ENCODE measurements at regions not wholly inside any gene's neighbourhood (a gene's known extent, or its start where the extent isn't known, plus 50 kb on each side); places are given as distances from the start of the nearest gene placed in this dataset.

- TF ChIP-seq CTCF (IDR thresholded peaks at IDR 0.05; ENCODE audit: insufficient read depth, low read depth, low read length, missing control alignments), result no peak
- no peak overlapping the region for H3K4me3 ChIP-seq (ENCODE audit: low read depth, low read length)
- no peak for DNase-seq (ENCODE audit: low read depth)
Observed at GRCh38 chr11:88420165-88420791, 82.7 kb upstream of the CTSC start.

- no peak for TF ChIP-seq CTCF (IDR thresholded peaks at IDR 0.05; ENCODE audit: insufficient read depth, low read depth, low read length, missing control alignments)
- no peak overlapping the region for H3K4me3 ChIP-seq (ENCODE audit: low read depth, low read length)
- no peak for DNase-seq (ENCODE audit: low read depth)
Observed at GRCh38 chr11:88418508-88418907, 81.0 kb upstream of the CTSC start.

GRCh38 chr11:88415495-88415894 is 78.0 kb upstream of the CTSC start:
- no peak overlapping the region for H3K4me3 ChIP-seq (ENCODE audit: low read depth, low read length)
- DNase-seq (ENCODE audit: low read depth), result no peak
- no peak for TF ChIP-seq CTCF (IDR thresholded peaks at IDR 0.05; ENCODE audit: insufficient read depth, low read depth, low read length, missing control alignments)

GRCh38 chr11:88414981-88415413 is 77.5 kb upstream of the CTSC start:
- no peak overlapping the region for H3K4me3 ChIP-seq (ENCODE audit: low read depth, low read length)
- TF ChIP-seq CTCF (IDR thresholded peaks at IDR 0.05; ENCODE audit: insufficient read depth, low read depth, low read length, missing control alignments), result no peak
- peak; percentile 27 for DNase-seq (ENCODE audit: low read depth)

- TF ChIP-seq CTCF (IDR thresholded peaks at IDR 0.05; ENCODE audit: insufficient read depth, low read depth, low read length, missing control alignments), result no peak
- no peak for DNase-seq (ENCODE audit: low read depth)
- H3K4me3 ChIP-seq (ENCODE audit: low read depth, low read length), result no peak overlapping the region
Observed at GRCh38 chr11:88414385-88414861, 76.9 kb upstream of the CTSC start.

- TF ChIP-seq CTCF (IDR thresholded peaks at IDR 0.05; ENCODE audit: insufficient read depth, low read depth, low read length, missing control alignments), result no peak
- no peak overlapping the region for H3K4me3 ChIP-seq (ENCODE audit: low read depth, low read length)
- DNase-seq (ENCODE audit: low read depth), result no peak
Observed at GRCh38 chr11:88411265-88411664, 73.7 kb upstream of the CTSC start.

- no peak for TF ChIP-seq CTCF (IDR thresholded peaks at IDR 0.05; ENCODE audit: insufficient read depth, low read depth, low read length, missing control alignments)
- no peak for DNase-seq (ENCODE audit: low read depth)
- no peak overlapping the region for H3K4me3 ChIP-seq (ENCODE audit: low read depth, low read length)
Observed at GRCh38 chr11:88410656-88411055, 73.1 kb upstream of the CTSC start.
